ENCODE measurements at regions not wholly inside any gene's neighbourhood (a gene's known extent, or its start where the extent isn't known, plus 50 kb on each side); places are given as distances from the start of the nearest gene placed in this dataset.

DNA sequence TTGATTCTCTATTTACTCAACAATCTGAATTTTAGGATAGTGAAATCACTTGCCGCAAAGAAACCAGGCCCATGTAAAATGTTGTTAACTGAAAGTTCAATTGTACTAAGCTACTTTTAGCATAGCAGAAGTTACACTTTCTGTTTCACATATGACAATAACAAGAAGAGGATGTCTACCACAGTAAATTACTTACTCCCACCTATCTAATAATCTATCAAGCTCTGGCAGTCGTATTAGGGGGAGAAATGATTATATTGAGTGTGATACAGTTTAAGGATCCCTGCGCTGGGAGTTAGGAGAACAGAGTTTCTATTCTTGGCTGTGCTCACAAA is 66.5 kb upstream of the CAND1 start:
- intact Hi-C loops (cut with DNase I): no loop called here
- Histone ChIP-seq H3K4me3 (no peak overlapping the region), H3K27me3 (no peaks in the 10 kb centered on the region), H3K4me1 (no peaks in the 10 kb centered on the region), H3K9me3 (peaks cover 0 to 4% (median 0%) of the 10 kb centered on the region in 4 donors), H3K36me3 (no peaks in the 10 kb centered on the region), H3K27ac (no peak overlapping the region)
- TF ChIP-seq, protein P1, sequence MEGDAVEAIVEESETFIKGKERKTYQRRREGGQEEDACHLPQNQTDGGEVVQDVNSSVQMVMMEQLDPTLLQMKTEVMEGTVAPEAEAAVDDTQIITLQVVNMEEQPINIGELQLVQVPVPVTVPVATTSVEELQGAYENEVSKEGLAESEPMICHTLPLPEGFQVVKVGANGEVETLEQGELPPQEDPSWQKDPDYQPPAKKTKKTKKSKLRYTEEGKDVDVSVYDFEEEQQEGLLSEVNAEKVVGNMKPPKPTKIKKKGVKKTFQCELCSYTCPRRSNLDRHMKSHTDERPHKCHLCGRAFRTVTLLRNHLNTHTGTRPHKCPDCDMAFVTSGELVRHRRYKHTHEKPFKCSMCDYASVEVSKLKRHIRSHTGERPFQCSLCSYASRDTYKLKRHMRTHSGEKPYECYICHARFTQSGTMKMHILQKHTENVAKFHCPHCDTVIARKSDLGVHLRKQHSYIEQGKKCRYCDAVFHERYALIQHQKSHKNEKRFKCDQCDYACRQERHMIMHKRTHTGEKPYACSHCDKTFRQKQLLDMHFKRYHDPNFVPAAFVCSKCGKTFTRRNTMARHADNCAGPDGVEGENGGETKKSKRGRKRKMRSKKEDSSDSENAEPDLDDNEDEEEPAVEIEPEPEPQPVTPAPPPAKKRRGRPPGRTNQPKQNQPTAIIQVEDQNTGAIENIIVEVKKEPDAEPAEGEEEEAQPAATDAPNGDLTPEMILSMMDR (IDR thresholded peaks at IDR 0.05): no peak
- TF ChIP-seq EP300 (IDR thresholded peaks at IDR 0.05) (no peak), POLR2A (IDR thresholded peaks at IDR 0.05) (no peak), POLR2AphosphoS5 (IDR thresholded peaks at IDR 0.05) (no peak)
- 73 to 77% methylated on average over 3 of the region's 3 CpGs for WGBS, 2 donors
- DNase-seq: no peak

DNA sequence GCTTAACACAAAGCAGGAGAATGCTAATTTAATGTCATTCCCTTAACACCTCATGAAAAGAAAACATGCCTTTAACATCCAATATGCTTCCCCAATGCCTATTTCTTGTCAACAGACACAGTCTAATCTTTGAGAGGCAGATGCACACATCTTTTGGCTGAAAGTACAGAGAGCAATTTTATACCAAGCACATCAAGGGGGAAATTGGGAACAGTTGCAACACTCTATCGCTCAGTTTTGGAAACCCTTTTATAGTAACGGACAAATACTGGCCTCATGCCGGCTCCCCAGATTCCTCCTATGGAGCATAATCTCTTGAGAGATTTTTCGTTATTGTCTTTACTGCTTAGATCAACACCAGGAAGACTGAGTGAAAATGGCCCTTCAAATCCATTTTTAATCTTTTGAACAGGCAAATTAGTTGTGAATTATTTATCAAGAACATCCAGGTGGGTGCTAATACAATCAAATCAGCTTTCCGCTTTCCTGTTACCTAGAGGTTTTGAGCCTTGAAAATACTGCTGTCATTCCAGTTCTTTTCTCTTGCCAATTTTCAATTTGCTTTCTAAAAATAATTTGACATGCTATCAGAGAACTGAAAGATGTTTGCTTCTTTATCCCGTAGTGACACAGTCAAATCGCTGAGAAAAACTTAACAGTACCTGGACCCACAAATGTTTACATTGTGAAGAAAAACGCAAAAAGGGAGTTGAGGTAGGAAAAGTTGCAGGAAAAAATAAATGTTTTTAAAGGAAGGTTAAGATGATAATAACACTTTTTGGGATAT is 60.7 kb upstream of the CAND1 start:
- intact Hi-C loops (cut with DNase I): no loop called here
- 77 to 80% methylated on average over 8 of the region's 8 CpGs for WGBS, 2 donors

DNA sequence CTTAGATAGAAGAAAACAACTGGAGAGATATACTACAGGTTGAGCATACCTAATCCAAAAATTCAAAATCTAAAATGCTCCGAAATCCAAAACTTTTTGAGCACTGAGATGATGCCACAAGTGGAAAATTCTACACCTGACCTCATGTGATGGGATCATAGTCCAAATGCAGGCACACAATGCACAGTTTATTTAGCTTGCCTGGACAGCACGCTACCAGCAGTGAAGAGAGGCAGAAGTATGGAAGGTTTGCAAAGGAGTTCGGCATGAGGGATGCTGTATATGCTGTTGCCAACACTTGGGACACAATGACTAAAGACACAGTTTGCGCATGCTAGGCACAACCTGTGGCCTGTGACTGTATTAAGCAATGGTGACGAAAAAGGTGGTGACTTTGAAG is 58.1 kb upstream of the CAND1 start:
- no peak for TF ChIP-seq EP300 (IDR thresholded peaks at IDR 0.05)
- TF ChIP-seq, protein P1 (IDR thresholded peaks at IDR 0.05): no peak
- TF ChIP-seq POLR2A (IDR thresholded peaks at IDR 0.05): no peak
- TF ChIP-seq POLR2AphosphoS5 (IDR thresholded peaks at IDR 0.05): no peak
- H3K9me3 ChIP-seq: no peaks in the 10 kb centered on the region
- 62 to 82% methylated on average over 5 of the region's 5 CpGs for WGBS, 2 donors

More for the DNA sequence above, 60.7 kb upstream of the CAND1 start:
- no peak for DNase-seq
- Histone ChIP-seq H3K4me3 (no peak overlapping the region), H3K9me3 (no peaks in the 10 kb centered on the region), H3K4me1 (no peaks in the 10 kb centered on the region), H3K27ac (no peak overlapping the region), H3K36me3 (no peaks in the 10 kb centered on the region), H3K27me3 (no peaks in the 10 kb centered on the region)
- TF ChIP-seq EP300 (IDR thresholded peaks at IDR 0.05): no peak
- TF ChIP-seq, protein P1 (IDR thresholded peaks at IDR 0.05): no peak
- no peak for TF ChIP-seq POLR2A (IDR thresholded peaks at IDR 0.05)
- TF ChIP-seq POLR2AphosphoS5 (IDR thresholded peaks at IDR 0.05): no peak

DNA sequence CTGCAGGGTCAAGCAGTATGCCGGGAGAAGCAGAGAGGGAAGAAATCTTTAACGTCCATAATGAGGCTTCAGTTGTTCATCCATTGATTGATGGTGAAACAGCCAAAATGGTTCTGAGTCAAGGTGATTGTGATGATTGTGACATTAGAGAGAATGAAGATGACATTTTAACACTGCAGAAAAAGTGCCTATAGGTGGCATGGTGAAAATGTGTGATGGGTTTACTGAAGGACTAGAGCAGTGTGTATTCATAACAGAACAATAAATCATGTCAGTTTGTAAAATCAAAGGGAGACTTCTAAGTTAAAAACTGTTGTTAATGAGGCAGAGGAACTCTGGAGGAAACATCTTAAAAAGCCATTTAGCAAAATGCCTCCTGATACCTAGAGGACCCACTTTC is 57.7 kb upstream of the CAND1 start:
- no peak for DNase-seq
- TF ChIP-seq POLR2AphosphoS5 (IDR thresholded peaks at IDR 0.05): no peak
- no peak for TF ChIP-seq EP300 (IDR thresholded peaks at IDR 0.05)
- no peak for TF ChIP-seq POLR2A (IDR thresholded peaks at IDR 0.05)
- TF ChIP-seq, protein P1 (IDR thresholded peaks at IDR 0.05): no peak
- H3K27ac ChIP-seq: no peak overlapping the region
- H3K36me3 ChIP-seq: no peaks in the 10 kb centered on the region
- H3K9me3 ChIP-seq: no peaks in the 10 kb centered on the region
- H3K27me3 ChIP-seq: no peaks in the 10 kb centered on the region
- WGBS, 2 donors: 68 to 80% methylated on average over 2 of the region's 2 CpGs
- no peaks in the 10 kb centered on the region for H3K4me1 ChIP-seq
- intact Hi-C loops (cut with DNase I): no loop called here
- H3K4me3 ChIP-seq: no peak overlapping the region

More for the DNA sequence above, 58.1 kb upstream of the CAND1 start:
- no peak overlapping the region for H3K4me3 ChIP-seq
- H3K27ac ChIP-seq: no peak overlapping the region
- H3K27me3 ChIP-seq: no peaks in the 10 kb centered on the region
- no peaks in the 10 kb centered on the region for H3K4me1 ChIP-seq
- intact Hi-C loops (cut with DNase I): no loop called here
- H3K36me3 ChIP-seq: no peaks in the 10 kb centered on the region
- DNase-seq: no peak

DNA sequence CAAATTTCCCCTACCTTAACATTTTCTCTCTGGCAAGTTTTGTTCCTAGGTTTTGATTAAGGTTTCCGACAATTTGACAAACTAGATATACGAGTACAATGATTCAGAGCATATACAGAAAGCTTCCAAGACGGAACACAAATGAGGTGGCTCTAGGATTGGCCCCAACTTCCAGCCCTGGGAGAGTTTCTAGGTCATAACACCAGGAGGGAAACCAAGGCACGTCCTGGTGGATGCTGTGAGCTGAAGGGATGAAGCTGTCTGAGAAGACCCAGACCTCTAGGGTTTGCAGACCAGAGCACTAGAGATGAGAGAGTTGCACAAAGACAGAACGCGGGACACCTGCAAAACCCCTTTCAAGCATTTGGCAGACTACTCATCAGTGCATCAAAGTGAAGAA is 51.5 kb upstream of the CAND1 start:
- Histone ChIP-seq H3K27ac (no peak overlapping the region), H3K27me3 (no peaks in the 10 kb centered on the region)
- intact Hi-C loops (cut with DNase I): no loop called here

More for the DNA sequence above, 51.5 kb upstream of the CAND1 start:
- H3K4me3 ChIP-seq: no peak overlapping the region
- no peaks in the 10 kb centered on the region for H3K9me3 ChIP-seq
- H3K4me1 ChIP-seq: no peaks in the 10 kb centered on the region
- DNase-seq: no peak
- H3K36me3 ChIP-seq: no peaks in the 10 kb centered on the region
- WGBS, 2 donors: 79 to 86% methylated on average over 6 of the region's 6 CpGs
- TF ChIP-seq POLR2AphosphoS5 (IDR thresholded peaks at IDR 0.05) (no peak), EP300 (IDR thresholded peaks at IDR 0.05) (no peak), POLR2A (IDR thresholded peaks at IDR 0.05) (no peak)
- TF ChIP-seq, protein P1 (IDR thresholded peaks at IDR 0.05): no peak
